ENCODE measurements at regions not wholly inside any gene's neighbourhood (a gene's known extent, or its start where the extent isn't known, plus 50 kb on each side); places are given as distances from the start of the nearest gene placed in this dataset.

DNA sequence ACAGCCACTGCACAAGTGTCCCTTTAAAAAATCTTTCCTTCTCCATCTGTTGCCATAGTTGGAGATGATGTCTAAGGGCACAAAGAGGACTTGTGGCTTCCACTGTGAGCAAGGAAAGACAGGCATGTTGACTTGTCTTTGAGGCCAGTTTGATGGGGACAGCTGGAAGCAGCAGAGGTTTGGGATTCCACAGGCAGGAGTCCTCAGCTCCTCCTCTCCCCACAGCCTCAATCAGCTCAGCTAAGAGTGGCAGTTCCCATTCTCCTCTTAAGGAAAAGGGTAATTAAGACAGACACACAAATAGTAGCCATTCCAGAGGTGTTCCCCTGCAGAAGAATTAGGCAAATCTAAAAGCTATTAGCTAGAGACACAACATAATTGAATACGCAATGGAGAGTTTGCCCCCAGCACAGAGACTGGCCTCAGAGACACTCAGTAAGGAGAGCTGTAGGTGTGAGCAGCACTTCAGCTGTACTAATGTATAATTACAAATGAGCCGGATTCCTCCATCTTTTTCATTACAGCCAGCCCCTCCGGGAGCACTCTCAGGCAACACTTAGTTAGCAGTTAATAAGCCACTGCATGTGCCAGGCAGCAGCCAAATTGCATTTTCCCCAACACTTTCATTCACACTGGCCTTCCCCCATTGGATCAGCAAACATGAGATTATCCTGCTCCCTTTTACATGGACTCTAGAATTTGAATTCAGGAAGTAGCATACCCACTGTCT is 434.0 kb downstream of the FOXO1 start:
- no peak for DNase-seq

DNA sequence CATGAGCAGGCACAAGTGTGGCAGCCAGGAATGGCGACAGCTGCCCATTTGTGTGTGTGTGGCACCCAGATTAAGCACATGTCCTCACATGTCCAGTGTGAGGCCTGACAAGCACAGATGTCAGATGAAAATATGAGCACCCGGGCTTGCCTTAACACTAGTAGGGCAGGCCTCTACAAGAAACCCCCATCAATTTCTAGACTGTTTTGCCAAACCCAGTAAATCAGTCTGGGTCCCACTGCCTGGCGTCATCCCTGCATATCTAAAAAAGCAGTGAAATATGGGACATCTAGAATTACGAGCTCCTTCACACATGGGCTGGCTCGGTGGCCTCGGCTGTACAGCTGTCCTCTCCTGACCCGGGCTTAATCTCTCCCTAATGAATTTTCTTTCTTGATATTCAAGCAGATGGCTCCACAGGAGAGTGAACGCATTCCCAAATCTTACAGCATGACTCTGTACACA is 432.7 kb downstream of the FOXO1 start:
- DNase-seq: no peak

DNA sequence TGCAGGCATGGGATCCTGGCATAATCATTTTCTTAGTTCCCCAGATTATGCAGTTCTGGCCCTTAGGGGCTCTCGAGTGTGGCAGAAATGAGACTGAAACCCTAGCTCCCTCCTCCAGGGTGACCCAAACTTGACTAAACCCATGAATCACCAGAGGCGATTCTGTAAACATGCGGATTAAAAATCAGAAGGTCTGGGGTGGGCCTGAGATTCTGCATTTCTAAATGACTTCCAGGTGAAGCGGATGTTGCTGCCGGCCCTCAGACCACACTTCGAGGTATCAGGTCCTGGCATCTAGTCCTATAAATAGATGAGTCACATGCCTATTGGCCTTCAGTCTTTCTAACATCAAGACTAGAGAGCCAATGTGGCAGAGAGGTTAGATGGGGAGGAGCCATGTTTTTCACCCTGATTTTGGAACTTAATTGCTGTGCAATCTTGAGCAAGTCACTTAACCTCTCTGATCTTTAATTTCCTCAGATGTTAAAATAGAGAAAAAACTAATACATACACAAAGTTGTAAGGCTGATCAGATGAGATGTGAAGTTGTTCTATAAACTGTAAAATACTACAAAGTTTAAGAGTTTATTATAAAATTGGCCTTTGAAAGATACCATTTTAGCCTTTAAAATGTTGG is 431.2 kb downstream of the FOXO1 start:
- DNase-seq: no peak

DNA sequence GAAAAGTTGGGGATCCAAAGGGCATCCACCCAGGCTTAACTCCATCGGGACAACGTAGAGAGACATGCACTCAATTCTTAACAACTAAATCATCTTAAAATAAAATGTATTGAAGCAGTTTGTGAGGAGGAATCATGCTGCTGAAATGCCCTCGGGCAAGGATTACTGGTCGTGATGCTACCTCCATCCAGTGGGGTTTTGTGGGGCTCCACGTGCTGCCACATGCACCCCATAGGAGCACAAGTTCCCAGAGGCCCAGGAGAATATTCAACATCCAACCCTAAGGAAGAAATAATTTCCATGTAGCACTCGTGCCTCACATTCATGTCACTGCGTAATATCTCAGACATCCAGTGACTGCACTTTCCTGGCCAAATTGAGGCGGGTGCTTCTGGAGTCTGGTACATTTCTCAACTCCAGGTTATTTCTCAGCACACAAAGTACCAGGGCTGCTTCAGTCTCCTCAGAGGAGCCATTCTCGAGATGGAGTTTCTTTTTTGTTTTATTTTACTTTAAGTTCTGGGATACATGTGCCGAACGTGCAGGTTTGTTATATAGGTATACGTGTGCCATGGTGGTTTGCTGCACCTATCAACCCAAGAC is 429.8 kb downstream of the FOXO1 start:
- DNase-seq: no peak

DNA sequence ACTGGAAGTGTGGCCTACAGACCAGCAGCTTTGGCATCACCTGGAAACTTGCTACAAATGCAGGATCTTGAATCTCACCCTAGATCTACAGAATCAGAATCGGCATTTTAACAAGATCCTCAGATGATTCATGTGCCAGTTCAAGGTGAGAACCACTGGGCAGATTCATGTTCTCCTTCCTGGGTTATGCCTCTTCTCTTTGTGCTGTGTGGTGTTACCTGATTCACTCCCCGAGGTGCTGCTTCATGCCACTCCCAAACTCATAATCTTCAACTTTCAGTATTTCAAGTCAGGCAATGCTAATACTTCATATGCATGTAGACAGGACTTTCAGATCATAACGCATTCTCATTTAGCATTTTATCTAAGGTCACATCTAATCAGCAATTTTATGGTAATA is 427.7 kb downstream of the FOXO1 start:
- no peak for DNase-seq

DNA sequence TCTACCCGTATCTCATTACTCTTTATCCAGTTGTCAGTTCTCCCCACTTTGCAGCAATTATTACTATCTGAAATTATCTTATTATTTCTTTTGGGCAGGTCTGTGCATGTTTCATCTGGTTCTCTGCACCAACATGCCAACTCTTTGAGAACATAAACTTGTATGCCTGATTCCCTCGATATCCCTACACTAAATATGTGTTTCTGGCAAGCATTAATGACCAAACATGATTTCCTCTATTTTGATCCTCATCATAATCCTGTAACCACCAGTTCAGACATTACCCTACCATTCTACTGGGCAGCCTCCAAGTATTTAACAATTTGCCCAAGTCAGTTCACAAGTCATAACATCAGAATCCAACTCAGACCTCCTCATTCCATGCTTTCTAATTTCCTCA is 426.1 kb downstream of the FOXO1 start:
- DNase-seq: no peak

DNA sequence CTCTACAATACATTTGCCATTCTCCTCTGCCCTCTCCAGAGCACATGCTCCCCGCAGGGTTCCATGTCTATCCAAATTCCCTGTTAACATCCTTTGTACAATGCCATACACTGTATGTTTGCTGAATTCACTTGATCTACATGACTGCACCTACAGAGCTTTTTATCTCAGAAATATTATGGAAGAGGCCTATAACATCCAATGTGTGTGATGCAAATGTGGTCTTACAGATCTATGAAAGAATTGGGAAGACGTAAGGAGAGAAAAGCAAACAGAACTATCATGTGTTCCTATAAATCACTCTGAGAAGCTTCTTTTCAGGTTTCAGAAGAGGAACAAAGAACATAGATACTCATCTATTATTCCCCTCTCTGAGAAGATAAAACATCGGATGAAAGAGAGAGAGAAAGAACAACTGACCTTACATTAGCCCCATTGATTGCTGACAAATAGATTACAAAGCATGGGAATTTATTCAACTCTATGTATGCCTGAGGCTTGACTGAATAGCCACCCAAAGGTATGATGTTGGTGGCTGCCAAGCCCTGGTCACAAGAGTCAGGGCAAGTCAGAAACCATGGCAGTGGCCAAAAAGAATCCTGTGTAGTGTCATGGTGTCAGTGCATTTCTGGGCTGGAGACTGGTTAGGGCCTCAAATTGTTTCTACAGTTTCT is 425.2 kb downstream of the FOXO1 start:
- no peak for DNase-seq

DNA sequence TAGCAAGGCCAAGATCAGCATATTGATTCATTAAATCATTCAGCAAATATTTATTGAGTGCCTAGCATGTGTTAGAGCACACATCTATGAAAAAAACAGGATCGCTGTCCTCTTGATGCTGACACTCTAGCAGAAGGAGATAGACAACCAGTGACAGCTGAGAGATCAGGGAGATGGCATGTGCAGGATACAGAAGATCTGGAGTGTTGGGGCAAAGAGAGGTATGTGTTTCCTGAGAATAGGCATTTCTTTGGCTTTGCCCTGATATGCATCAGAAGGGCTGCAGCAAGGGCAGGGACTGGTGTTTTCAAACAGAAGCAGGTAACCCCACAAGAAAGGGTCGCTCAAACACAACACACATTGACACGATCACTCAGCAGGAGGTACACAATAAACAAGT is 423.4 kb downstream of the FOXO1 start:
- DNase-seq: no peak

DNA sequence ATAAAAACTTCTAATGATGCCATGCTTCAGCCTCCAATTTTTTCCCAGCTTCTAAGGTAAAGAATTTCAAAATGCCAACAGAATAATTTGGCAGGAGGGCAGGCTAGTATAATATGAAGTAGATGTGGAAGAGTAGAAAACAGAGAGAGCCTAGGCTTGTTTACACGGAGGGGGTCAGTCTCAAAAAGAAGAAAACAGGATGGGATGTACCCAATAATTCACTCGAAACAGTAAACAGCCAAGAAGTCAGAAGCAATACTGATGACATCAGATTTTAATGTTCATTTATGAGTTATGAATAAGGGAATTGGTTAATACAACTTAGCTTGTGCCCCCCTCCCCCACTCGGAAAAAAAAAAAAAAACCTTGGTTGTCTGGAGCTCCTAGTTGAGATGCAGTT is 422.5 kb downstream of the FOXO1 start:
- no peak for DNase-seq

DNA sequence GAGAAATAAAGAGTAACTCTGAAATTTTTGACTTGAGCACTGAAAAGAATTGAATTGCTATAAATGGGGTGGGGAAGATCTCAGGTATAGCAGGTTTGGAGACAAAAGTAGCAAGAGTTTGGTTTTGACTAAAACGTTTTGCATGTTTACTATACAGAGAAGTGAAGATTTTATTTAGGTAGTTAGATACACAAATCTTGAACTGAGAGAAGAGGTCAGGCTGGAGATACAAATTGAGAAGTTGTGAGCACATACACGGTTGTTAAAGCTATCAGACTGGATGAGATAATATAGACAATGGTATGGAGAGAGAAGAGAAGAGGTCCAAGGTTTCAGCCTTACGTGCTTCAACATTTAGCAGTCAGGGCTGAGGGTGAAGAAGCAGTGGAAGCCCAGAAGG is 420.9 kb downstream of the FOXO1 start:
- no peak for DNase-seq

DNA sequence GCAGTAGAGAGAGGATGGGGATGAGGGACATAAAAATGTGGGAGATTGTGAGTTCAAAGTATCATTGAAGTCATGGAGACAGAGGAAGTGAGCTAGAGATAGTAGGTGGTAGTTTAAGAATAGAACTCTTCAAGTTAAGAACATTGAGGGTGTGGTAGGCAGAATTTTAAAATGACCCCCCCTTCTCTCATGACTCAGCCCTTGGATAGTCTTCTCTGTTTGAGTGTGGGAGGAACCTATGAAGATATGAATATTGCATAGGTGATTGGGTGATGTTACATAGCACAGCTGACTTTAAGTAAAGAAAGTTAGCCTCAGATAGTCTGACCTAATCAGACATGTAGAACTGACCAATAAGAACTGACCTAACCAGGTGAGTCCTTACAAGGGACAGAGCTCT is 418.6 kb downstream of the FOXO1 start:
- DNase-seq: no peak

DNA sequence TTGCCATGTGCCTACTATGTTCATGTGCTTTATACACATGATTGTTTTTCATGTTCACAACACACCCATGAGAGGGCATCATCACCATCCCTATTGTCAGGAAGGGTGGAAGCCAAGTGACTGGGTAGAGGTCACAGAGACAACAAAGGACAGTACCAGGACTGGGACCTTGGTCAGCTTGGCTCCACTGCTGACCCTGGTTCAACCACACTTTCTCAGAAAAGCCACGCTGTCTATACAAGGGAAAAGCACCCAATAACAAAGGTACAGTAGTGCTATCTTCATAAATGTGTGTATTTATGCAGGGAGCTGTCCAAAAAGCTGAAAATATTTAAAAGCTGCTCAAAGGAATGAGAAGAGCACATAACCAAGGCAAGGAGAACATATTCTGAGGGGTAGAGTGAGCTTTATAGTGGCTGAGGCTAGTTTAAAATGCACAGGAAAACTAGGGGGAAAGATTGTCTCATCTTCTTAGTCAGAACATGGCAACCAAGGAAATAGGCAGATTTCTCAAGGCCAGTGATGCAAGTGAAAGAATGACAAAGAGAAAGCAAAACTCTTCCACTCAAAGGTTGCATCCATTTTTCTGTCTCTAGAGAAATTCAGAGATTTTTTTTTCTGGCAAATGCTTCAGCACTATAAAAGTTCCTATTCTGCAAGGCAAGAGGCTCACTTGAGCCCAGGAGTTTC is 415.0 kb downstream of the FOXO1 start:
- DNase-seq: no peak

DNA sequence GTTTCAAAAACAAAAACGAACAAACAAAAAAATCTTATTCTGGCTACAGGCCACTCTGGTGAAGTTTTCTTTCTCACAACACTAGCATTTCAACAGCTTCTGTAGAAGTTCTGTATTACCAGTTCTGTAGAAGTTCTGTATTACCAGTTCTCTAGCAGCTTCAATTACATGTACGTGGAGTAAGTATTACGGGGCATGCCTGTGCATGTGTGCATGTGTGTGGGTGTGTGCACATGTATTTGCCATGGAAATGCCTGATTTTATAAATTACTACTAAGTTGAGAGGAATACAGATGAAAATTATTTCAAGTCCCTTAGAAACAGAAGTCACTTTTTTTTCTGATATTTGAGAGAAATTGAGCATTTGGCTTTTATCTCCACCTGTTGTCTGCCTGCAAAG is 414.2 kb downstream of the FOXO1 start:
- DNase-seq: no peak

DNA sequence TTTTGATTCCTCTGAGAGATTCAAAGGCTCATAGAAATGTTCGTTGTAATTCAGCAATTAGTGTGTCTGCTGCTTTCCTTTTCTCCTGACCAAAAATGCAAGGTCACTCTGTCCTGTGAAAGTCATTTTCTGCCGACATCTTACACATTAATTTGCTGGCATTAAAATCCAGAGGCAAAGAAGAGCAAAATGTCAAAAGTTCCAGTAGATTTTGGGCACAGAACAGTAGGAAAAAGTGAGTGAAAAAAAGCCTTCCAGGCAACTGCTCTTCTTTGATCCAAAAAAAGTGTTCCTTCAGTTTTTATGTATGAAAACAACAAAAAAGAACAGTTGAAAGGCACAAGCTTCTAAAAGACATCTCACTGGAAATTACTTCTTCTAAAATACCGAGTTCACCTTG is 413.8 kb downstream of the FOXO1 start:
- no peak for DNase-seq

DNA sequence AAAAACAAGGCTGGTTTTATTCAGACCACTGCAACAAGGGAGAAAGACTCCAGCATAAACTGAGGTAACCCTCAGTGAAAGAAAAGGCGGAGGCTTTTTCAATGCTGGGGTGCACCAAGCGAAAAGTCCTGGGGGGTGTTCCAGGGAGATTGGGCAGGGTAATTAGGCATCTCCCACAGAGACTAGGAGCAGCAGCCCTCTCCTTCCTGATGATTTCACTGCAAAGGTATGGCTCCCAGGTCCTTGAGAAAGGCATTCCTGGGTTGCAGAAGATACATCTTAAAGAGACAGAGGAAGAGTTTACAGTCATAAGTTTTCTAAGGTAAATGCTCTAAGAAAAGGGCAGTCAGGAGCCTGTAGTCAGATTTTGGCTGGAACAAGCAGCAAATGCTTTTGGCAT is 412.0 kb downstream of the FOXO1 start:
- no peak for DNase-seq

DNA sequence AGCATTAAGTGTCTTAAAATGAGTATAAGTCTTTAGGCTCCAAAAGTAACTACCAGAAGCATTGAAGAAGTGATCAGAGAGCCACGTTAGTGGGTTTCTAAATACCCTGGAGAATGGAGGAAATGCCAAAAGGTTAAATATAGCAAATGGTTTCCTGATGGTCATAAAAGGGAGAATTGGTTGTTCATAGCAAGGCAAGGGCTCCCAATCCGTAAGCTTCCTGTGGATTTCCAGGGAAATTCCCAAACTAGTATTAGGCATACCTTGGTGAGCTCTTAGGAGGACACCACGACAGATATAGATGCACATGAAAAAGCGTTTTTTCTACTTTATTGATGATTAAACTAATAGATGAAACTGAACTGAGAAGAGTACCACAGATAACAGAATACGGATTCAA is 410.9 kb downstream of the FOXO1 start:
- no peak for DNase-seq

DNA sequence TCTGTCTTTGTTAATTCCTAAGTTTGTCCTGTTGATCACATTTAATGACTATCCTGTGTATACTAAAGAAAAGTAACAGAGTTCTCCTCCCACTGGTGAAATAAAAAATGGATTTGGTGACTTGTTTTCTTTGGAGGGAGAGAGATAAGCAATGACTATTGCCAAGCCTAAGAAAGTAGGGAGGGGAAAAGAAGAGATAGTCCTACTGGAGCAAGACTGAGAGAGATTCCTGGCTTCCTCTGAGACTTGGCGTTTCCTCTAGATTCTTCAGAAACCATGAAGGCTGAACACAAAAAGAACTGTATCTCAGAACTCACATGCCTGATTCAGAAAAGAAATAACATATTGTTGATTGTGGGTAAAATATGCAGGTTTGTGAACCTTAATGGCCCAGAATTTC is 406.5 kb downstream of the FOXO1 start:
- DNase-seq: no peak

DNA sequence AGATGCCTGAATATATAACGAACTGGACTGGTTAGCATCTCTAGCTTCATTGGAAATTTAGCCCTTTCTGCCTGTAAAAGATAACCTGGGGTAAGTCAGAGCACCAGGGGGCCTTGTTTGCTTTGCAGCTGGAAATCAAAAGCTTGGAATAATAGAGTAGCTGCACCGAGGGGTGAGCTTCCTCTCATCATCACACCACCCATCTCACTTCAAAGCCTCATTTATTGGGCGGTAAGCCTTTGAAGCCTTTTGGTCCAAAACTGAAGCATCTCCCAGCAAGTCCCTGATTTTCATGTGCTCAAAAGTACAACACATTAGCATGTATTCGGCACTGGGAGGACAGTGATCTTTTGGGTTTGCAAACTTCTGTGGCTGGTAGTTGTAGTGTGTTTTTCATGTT is 405.1 kb downstream of the FOXO1 start:
- no peak for DNase-seq

DNA sequence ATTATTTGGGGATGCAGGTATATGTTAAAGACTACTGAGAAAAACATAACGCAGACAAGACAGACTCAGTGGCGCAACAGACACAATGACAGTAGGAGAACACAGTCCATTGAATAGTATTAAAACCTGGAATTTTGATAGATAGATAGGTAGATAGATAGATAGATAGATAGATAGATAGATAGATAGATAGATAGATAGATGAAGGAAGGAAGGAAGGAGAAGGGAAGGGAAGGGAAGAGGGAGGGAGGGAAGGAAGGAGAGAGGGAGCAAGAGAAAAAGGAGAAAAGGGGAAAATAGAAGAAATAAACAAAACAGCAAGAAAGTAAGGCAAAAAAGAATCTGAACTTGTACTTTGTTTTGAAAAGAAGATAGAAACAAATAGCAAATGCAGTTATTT is 404.5 kb downstream of the FOXO1 start:
- DNase-seq: no peak

DNA sequence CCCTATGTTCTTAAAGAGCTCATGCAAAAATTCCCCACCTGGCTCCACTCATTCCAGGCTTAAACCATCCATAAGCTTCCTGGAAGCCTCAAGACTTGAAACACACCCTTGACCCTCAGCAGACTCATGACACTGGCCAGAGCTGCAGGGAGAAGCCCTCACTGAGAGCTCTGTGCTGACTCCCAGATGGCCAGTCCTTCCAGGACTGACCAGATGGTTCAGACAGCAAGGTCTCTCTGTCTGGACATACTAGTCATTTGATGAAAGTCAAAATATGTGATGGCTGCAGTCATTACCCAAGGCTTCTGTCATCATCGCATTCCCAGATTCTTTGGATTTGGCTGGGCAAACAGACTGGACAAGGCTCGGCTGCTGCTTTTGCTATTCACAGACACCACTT is 397.4 kb downstream of the FOXO1 start:
- DNase-seq: no peak

DNA sequence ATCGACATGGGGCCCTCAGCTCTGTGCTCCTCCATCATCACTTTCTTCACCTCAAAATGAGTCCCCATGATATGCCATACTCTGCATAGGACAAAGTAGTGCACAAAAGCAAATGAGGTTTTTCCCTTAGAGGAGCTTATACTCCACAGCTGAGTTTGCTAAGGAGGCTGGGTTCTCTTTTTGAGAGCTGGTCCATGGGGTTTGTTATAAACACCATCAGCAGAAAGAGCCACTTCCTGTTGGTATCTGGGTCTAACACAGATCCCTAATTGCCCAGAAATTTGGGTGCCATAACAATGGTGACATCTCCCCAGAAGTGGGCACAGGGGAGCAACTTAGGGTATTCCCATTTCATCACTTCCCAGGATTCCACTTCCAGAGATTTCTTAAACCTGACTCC is 395.7 kb downstream of the FOXO1 start:
- no peak for DNase-seq

DNA sequence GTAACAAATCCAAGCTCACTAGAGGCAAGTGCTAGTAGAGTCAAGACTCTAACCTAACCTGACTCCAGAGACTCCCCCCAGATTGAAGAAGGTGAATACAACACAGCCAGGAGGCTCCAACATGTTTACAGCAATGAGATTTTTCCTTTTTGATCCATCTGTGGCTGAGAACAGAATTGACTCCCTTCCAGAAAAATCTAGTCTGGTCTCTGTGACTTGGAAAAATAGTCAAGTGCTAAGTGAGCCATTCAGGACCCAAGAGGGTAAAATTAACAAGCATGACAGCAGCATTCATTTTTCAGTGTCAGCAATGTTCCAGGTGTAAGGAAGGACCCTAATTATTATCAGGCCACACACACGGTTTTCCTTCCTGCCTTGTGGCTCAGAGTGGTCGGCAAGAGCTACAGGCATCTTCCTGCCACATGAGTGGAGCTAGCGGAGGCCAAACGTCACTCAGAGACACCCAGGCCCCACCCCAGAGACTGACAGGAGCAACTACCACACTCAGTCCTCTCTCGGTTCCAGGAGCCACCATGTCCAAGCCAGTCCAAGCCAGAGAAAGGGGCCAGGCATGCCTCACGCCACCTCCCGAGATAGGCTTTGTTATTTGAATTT is 395.1 kb downstream of the FOXO1 start:
- DNase-seq: no peak

All from CD4-positive, alpha-beta T cell treated with Interferon gamma for 1 hour (primary cell).